ENCODE measurements at regions not wholly inside any gene's neighbourhood (a gene's known extent, or its start where the extent isn't known, plus 50 kb on each side); places are given as distances from the start of the nearest gene placed in this dataset.

DNA sequence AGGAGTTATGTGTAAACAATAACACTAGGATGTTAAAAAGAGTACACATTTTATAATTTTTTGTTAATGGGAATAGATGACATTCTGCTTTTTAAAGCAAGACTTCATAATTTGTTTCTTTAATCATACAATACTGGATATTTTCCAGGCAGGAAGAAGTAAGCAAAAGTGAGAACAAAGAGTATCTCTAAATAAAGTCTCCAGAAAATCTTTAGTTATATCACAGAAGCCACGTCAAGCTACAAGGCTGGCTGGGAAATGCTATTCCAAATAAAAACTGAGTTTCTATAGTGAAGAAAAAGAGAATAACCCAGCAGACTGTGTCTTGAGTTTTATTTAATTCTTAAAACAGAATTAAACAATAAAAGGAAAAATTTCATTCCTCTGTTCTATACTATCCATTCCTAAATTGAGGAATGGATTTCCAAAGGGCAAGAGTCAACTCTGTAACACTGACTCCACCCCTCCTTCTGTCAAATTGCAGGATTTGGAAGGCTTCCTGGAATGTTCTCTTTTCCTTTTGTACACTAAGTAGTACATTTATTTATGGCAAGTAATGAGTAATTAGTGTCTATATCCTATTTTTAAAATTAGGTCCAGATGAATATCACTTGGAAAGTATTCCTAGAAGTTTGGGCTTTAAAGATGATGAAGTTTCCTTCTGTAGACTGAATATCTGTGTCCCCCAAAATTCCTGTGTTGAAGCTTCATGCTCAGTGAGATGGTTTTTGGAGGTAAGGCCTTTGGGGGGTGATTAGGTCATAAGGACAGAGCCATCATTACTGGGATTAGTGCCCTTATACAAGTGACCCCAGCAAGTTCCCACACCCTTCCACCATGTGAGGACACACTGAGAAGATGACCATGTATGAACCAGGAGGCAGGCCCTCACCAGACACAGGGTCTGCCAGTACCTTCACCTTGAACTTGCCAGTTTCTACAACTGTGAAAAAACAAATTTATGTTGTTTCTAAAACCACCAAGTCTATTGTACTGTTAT lies 290.9 kb downstream of the CRPPA start:
- Histone ChIP-seq H3K4me1 (no peaks in the 10 kb centered on the region), H3K36me3 (ENCODE audit: insufficient read depth in 1 of 2, low read depth in 1 of 2) (no peaks in the 10 kb centered on the region), H3K27me3 (ENCODE audit: insufficient read depth in 3 of 3, low read length in 2 of 3) (no peaks in the 10 kb centered on the region), H3K27ac (no peak overlapping the region), H3K9me3 (no peaks in the 10 kb centered on the region), H3K4me3 (no peak overlapping the region)
- intact Hi-C loops (cut with DNase I) = no loop called here
- 36 to 46% (median 44%) methylated on average over 1 of the region's 1 CpG for WGBS, 3 donors
- TF ChIP-seq, protein P1, sequence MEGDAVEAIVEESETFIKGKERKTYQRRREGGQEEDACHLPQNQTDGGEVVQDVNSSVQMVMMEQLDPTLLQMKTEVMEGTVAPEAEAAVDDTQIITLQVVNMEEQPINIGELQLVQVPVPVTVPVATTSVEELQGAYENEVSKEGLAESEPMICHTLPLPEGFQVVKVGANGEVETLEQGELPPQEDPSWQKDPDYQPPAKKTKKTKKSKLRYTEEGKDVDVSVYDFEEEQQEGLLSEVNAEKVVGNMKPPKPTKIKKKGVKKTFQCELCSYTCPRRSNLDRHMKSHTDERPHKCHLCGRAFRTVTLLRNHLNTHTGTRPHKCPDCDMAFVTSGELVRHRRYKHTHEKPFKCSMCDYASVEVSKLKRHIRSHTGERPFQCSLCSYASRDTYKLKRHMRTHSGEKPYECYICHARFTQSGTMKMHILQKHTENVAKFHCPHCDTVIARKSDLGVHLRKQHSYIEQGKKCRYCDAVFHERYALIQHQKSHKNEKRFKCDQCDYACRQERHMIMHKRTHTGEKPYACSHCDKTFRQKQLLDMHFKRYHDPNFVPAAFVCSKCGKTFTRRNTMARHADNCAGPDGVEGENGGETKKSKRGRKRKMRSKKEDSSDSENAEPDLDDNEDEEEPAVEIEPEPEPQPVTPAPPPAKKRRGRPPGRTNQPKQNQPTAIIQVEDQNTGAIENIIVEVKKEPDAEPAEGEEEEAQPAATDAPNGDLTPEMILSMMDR (IDR thresholded peaks at IDR 0.05) = no peak
- no peak for ATAC-seq
- no peak for DNase-seq

DNA sequence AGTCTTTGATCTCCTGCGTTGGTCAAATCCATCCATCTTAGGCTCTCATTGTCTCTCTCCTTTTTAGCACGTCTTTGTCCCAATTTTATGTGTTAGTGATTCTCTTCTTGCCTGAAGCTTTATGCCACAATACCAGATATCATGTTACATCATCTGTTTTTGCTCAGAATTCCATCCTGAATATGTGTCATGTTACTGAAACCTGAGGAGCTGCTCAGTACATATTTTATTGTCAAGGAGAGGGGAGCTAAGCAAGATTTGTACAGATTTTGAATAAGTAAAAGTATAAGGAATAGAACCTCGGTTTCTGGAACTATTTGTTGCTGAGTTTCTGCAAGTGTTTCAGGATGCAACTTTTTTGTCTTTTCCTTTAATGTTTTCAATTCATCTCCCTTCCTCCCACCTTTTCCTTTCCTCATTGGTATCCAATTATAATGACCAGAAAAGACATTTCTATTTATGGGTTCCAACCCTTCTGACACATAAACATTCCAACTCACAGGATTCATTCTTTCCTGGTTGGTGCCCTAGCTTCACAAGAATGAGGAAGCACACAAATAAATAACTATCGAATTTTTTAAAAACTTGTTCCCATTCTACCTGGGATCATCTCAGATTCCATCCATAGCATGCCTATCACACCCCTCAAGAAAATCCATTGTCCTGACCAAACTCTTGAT lies 291.8 kb downstream of the CRPPA start:
- no peak for ATAC-seq
- Histone ChIP-seq H3K9me3 (no peaks in the 10 kb centered on the region), H3K27me3 (ENCODE audit: insufficient read depth in 3 of 3, low read length in 2 of 3) (no peaks in the 10 kb centered on the region), H3K27ac (no peak overlapping the region), H3K4me3 (no peak overlapping the region), H3K4me1 (no peaks in the 10 kb centered on the region), H3K36me3 (ENCODE audit: insufficient read depth in 1 of 2, low read depth in 1 of 2) (no peaks in the 10 kb centered on the region)
- TF ChIP-seq, protein P1 (IDR thresholded peaks at IDR 0.05) = no peak
- WGBS, 3 donors = 31 to 38% (median 32%) methylated on average over 4 of the region's 4 CpGs
- no peak for DNase-seq
- intact Hi-C loops (cut with DNase I) = no loop called here

DNA sequence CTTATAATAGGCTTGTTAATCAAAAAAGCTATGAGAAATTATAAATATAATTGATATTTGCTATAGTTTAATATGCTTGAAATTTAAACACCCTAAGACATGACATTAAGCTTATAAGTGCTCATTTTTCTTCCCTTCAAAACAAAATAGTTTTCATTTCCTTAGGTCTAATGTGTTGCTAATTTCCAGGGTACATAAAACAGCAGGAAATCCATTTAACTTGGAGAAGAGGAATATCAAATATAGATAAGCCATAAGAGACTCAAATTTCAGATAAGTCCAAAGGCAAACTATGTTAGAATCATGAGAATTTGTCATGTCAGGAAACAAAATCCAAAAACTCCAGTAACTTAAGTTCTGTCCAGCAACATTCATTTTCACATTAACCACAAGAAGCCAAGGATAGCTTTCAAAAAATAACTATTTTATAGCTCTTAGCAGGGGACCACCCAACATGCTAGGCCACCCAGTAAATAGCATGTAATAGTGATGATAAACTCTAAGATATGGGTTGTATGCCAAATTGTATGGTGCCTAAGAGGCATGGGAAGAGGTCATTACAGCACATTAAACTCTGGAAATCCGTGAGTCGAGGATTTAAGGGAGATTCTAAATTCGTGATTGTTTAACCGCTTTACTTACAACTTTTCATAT lies 298.1 kb downstream of the CRPPA start:
- DNase-seq = no peak
- 84 to 87% (median 86%) methylated on average over 4 of the region's 4 CpGs for WGBS, 3 donors
- Histone ChIP-seq H3K4me1 (no peaks in the 10 kb centered on the region), H3K4me3 (no peak overlapping the region), H3K27me3 (ENCODE audit: insufficient read depth in 3 of 3, low read length in 2 of 3) (no peaks in the 10 kb centered on the region), H3K9me3 (no peaks in the 10 kb centered on the region), H3K27ac (no peak overlapping the region), H3K36me3 (ENCODE audit: insufficient read depth in 1 of 2, low read depth in 1 of 2) (no peaks in the 10 kb centered on the region)
- TF ChIP-seq, protein P1 (IDR thresholded peaks at IDR 0.05) = no peak
- intact Hi-C loops (cut with DNase I) = no loop called here
- ATAC-seq = no peak

DNA sequence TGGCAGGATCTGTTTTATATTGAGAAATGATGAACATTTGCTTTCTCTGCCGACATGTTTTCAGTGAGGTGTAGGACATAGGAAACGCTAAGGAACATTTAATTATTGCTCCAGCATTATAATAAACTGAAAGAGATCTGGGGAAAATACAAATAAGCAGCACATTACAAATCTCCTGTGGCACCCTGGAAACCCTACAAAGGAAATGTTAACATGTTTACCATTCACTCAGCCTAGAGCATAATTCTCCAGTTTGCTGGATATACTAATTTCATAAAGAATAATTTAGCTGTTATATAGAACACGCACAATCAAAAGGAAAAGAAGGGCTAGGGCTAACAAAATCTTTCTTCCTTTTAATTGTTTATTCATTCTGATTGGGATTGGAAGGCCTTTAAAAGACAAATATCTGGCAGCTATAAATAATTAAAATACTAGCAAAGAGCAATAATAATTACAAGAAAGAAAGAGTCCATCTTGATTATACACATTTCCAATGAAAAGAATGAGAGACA lies 299.4 kb downstream of the CRPPA start:
- H3K4me1 ChIP-seq = no peaks in the 10 kb centered on the region
- DNase-seq = no peak
- no peaks in the 10 kb centered on the region for H3K9me3 ChIP-seq
- TF ChIP-seq, protein P1 (IDR thresholded peaks at IDR 0.05) = no peak
- no peak overlapping the region for H3K4me3 ChIP-seq
- no peak for ATAC-seq
- no peaks in the 10 kb centered on the region for H3K27me3 ChIP-seq (ENCODE audit: insufficient read depth in 3 of 3, low read length in 2 of 3)
- intact Hi-C loops (cut with DNase I) = no loop called here
- H3K27ac ChIP-seq = no peak overlapping the region
- 83 to 90% (median 86%) methylated on average over 3 of the region's 3 CpGs for WGBS, 3 donors
- no peaks in the 10 kb centered on the region for H3K36me3 ChIP-seq (ENCODE audit: insufficient read depth in 1 of 2, low read depth in 1 of 2)
